ENCODE measurements at regions not wholly inside any gene's neighbourhood (a gene's known extent, or its start where the extent isn't known, plus 50 kb on each side); places are given as distances from the start of the nearest gene placed in this dataset.

- TF ChIP-seq CTCF (IDR thresholded peaks at IDR 0.05; ENCODE audit: control extremely low read depth in 1 of 3, insufficient read depth in 1 of 3, low read depth in 1 of 3, low read length in 3 of 3) (no peak), GABPA (IDR thresholded peaks at IDR 0.05; ENCODE audit: borderline replicate concordance, insufficient read depth, low read length) (no peak), POLR2A (IDR thresholded peaks at IDR 0.05; ENCODE audit: control extremely low read depth in 1 of 2, low read depth in 2 of 2, low read length in 2 of 2) (no peak), EP300 (IDR thresholded peaks at IDR 0.05; ENCODE audit: borderline replicate concordance in 1 of 2, low read depth in 2 of 2, low read length in 2 of 2) (no peak), E2F6 (IDR thresholded peaks at IDR 0.05) (no peak), RFX5 (IDR thresholded peaks at IDR 0.05; ENCODE audit: borderline replicate concordance, low read depth, low read length) (no peak), EZH2 (IDR thresholded peaks at IDR 0.05; ENCODE audit: low read depth, low read length, severe bottlenecking) (no peak), RAD21 (IDR thresholded peaks at IDR 0.05 in 1 of 2, conservative IDR thresholded peaks at IDR 0.05 in 1 of 2; ENCODE audit: low read depth in 2 of 2, low read length in 2 of 2) (no peak), ATF2 (IDR thresholded peaks at IDR 0.05; ENCODE audit: low read length) (no peak), CREB1 (IDR thresholded peaks at IDR 0.05) (no peak)
These were observed 86.2 kb upstream of the RESF1 start for GRCh38 chr12:31872831-31873604.

Data from H1 (cell line).